ENCODE measurements at regions not wholly inside any gene's neighbourhood (a gene's known extent, or its start where the extent isn't known, plus 50 kb on each side); places are given as distances from the start of the nearest gene placed in this dataset.

DNA sequence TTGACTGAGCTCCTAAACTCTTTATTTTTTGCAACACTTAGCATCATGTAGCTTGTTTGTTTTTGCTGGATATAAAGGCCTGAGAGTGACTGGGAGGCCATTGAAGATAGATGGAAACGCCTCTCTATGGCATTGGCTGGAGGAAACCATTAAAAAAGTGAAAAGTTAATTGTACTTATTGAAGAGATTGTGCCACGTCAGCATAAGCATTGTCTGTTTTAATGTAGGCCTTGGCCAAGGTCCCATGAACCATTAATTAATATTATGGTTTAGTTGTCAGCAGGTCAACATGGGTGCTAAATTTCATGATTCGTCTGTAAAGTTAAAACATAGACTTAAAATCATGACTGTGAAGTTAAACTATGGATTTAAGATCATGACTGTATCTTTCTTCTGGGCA is 178.6 kb downstream of the GATA3 start:
- Histone ChIP-seq H3K4me3 (no peak overlapping the region), H3K4me1 (no peaks in the 10 kb centered on the region), H3K27me3 (peaks cover 0 to 10% (median 0%) of the 10 kb centered on the region in 4 donors), H3K27ac (no peak overlapping the region), H3K9me3 (no peaks in the 10 kb centered on the region), H3K36me3 (no peaks in the 10 kb centered on the region)
- no peak for DNase-seq
- intact Hi-C loops (cut with DNase I) = no loop called here
- WGBS, 2 donors = 27 to 43% methylated on average over 3 of the region's 3 CpGs
- TF ChIP-seq, protein P1, sequence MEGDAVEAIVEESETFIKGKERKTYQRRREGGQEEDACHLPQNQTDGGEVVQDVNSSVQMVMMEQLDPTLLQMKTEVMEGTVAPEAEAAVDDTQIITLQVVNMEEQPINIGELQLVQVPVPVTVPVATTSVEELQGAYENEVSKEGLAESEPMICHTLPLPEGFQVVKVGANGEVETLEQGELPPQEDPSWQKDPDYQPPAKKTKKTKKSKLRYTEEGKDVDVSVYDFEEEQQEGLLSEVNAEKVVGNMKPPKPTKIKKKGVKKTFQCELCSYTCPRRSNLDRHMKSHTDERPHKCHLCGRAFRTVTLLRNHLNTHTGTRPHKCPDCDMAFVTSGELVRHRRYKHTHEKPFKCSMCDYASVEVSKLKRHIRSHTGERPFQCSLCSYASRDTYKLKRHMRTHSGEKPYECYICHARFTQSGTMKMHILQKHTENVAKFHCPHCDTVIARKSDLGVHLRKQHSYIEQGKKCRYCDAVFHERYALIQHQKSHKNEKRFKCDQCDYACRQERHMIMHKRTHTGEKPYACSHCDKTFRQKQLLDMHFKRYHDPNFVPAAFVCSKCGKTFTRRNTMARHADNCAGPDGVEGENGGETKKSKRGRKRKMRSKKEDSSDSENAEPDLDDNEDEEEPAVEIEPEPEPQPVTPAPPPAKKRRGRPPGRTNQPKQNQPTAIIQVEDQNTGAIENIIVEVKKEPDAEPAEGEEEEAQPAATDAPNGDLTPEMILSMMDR (IDR thresholded peaks at IDR 0.05) = no peak
- TF ChIP-seq POLR2A (IDR thresholded peaks at IDR 0.05) = no peak

DNA sequence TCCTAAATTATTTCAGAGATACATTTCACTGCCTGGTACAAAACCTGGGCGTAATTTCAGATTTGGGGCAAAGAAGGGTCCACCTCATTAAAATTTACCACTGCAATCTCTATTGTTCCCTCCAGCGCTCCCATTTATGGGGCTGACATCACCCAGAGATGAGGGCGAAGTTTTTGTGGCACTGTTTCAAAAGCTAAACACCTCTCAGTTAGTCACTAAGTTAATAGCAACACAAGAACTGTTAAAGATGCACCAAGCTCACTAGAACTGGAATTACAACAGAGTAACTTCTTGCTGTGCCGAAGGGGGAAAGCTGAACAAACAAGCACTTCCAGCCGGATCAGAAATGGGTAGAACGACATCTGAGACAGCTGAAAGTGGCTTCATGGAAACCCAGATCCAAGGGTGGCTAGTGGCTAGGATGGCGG is 179.4 kb downstream of the GATA3 start:
- Histone ChIP-seq H3K4me3 (no peak overlapping the region), H3K27me3 (peaks cover 0 to 16% (median 0%) of the 10 kb centered on the region in 4 donors), H3K9me3 (no peaks in the 10 kb centered on the region), H3K36me3 (no peaks in the 10 kb centered on the region), H3K4me1 (no peaks in the 10 kb centered on the region), H3K27ac (no peak overlapping the region)
- intact Hi-C loops (cut with DNase I) = no loop called here
- WGBS, 2 donors = 74 to 79% methylated on average over 6 to 7 of the region's 7 CpGs
- TF ChIP-seq POLR2A (IDR thresholded peaks at IDR 0.05) = no peak
- TF ChIP-seq, protein P1 (IDR thresholded peaks at IDR 0.05) = no peak
- DNase-seq = no peak

DNA sequence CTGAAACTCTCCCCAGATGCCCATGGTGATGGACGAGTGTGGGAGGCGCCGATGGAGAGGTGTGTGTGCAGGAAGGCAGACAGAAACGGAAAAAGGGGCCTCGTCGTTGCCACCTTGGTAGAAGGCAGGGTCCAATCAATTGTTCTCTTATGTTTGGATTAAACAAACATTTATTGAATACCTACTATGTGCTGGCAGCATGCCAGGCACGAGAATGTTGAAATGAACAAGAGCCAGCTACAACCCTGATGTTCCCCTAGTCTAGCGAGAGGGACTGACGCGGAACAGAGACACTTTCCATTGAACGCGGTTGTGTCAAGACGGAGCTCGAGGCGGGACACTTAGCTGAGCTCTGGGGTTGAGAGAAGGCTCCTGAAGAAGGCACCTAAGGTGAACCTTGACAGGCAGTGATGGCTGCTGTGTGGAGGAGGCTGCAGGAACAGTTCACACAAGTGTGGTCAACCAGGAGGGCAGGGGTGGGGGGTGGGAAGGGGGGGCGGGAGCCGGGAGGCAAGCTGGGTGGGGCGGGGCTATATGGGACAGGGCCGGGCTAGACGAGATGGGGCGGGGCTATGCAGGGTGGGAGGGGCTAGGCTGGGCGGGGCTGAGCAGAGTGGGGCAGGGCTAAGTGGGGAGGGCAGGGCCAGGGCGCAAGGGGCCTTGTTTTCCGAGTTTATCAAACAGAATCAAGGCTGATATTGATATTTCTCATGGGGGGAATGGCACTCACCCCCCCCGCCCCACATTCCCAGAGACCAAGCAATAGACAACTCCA is 181.0 kb downstream of the GATA3 start:
- H3K27ac ChIP-seq = no peak overlapping the region
- H3K27me3 ChIP-seq = peaks cover 0 to 16% (median 0%) of the 10 kb centered on the region in 4 donors
- TF ChIP-seq, protein P1 (IDR thresholded peaks at IDR 0.05) = no peak
- TF ChIP-seq POLR2A (IDR thresholded peaks at IDR 0.05) = no peak
- DNase-seq = no peak
- H3K4me3 ChIP-seq = no peak overlapping the region
- intact Hi-C loops (cut with DNase I) = no loop called here
- H3K4me1 ChIP-seq = no peaks in the 10 kb centered on the region
- H3K9me3 ChIP-seq = no peaks in the 10 kb centered on the region
- no peaks in the 10 kb centered on the region for H3K36me3 ChIP-seq
- WGBS, 2 donors = 77 to 86% methylated on average over 12 to 17 of the region's 25 CpGs

DNA sequence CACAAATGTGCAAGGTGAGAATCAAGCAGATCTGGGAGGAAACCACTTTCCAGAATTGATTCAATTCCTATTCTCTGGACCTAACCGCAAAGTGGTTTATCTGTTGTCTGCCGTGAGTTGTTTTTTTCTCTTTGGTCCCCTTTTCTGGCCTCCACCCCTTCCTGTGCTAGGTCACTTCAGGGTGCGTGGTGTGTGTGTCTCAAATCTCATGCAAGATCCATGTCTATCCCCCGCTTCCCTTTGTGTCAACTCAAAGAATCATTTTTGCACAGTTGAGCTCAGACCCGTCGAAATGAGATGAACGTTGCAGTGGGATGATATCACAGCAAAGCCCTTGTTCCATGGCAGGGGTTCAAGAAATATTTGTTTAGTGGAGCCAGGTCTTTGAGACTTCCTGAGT is 184.5 kb downstream of the GATA3 start:
- peaks cover 0 to 16% (median 0%) of the 10 kb centered on the region in 4 donors for H3K27me3 ChIP-seq
- H3K4me3 ChIP-seq = no peak overlapping the region
- TF ChIP-seq, protein P1 (IDR thresholded peaks at IDR 0.05) = no peak
- TF ChIP-seq POLR2A (IDR thresholded peaks at IDR 0.05) = no peak
- H3K4me1 ChIP-seq = no peaks in the 10 kb centered on the region
- H3K27ac ChIP-seq = no peak overlapping the region
- DNase-seq = no peak
- H3K9me3 ChIP-seq = no peaks in the 10 kb centered on the region
- intact Hi-C loops (cut with DNase I) = no loop called here
- WGBS, 2 donors = 44 to 73% methylated on average over 3 to 7 of the region's 7 CpGs
- H3K36me3 ChIP-seq = no peaks in the 10 kb centered on the region

DNA sequence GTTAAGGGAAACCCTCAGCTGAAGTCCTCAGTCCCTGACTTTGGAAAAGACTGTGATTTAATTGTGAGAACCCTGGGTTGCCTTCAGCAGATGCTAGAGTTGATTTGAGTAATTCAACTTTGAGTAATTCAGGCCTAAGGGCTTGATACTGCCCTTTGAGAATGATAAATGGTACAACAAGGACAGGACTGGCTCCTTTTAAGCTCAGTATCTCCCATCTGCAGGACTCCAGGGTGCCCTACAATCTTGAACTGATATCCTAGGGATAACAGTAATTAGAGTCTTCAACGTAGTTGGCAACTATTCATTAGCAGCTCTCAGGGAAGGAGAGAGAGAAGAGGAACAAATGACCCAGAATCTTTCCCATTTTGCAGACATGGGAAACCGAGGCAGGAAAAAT is 186.4 kb downstream of the GATA3 start:
- Histone ChIP-seq H3K27ac (no peak overlapping the region), H3K9me3 (no peaks in the 10 kb centered on the region), H3K36me3 (no peaks in the 10 kb centered on the region), H3K4me3 (no peak overlapping the region), H3K27me3 (peaks cover 0 to 16% (median 0%) of the 10 kb centered on the region in 4 donors), H3K4me1 (no peaks in the 10 kb centered on the region)
- TF ChIP-seq, protein P1 (IDR thresholded peaks at IDR 0.05) = no peak
- no peak for TF ChIP-seq POLR2A (IDR thresholded peaks at IDR 0.05)
- intact Hi-C loops (cut with DNase I) = no loop called here
- no peak for DNase-seq
- WGBS, 2 donors = 63 to 67% methylated on average over 2 of the region's 2 CpGs

Measured in esophagus squamous epithelium (tissue), 5 donors.